GM19397 (cell line): ENCODE measurements at regions not wholly inside any gene's neighbourhood (a gene's known extent, or its start where the extent isn't known, plus 50 kb on each side); places are given as distances from the start of the nearest gene placed in this dataset.

ENCODE experiments used
- ATAC-seq: cut with Tn5 transposase; IDR thresholded peaks from one replicate; pipeline ENCODE4 v1.9.1; 2021; ENCODE audit warnings: mild to moderate bottlenecking, moderate library complexity; ENCODE audit not compliant: unreplicated experiment

DNA sequence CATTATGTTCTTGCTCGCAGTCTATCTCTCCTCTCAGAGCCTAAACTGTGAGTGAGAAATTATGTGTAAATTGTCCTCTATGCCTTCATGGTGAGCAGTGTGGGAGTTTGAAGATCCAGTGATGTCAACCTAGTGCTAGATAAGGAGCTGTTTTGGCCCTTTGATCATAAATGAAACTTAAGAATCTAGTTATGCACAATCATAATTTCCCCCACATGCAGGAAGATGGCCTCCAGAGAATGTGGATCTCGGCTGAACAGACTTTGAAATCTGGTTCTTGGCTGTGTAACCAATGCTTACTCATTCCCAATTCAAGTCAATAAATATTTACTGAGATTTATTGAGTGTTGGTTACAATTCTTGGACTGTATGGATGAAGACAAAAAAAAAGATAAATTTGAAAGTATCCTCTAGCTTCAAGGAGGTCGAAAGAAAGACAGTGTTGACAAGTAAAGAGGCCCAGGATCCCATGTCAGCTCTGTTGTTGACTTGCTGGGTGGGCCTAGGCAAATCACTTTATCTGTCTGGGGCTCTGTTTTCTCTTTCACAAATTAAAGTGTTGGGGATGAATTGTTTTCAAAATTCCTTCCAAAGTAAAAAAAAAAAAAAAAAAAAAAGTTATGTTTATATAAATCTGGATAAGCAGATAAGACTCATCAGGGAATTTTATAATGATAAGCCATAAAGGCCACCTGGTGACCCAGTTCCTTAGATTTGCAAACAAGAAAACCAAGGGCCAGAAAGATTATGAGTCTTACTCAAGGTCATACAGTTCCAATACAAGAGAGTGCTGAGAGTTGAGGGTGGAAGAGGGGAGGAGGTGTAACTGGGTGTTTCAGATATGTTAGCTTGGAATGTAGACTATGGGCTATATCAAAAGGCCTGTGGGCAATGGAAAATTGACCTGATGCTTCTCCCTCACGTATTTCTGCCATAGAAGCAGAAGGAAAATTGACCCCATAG lies 969.9 kb downstream of the KCNMA1 start:
- ATAC-seq: no peak

GRCh38 chr10:76666891-76667290 lies 970.7 kb downstream of the KCNMA1 start:
- ATAC-seq: no peak

- ATAC-seq: no peak
Measured at GRCh38 chr10:76665029-76665428, 972.6 kb downstream of the KCNMA1 start.

DNA sequence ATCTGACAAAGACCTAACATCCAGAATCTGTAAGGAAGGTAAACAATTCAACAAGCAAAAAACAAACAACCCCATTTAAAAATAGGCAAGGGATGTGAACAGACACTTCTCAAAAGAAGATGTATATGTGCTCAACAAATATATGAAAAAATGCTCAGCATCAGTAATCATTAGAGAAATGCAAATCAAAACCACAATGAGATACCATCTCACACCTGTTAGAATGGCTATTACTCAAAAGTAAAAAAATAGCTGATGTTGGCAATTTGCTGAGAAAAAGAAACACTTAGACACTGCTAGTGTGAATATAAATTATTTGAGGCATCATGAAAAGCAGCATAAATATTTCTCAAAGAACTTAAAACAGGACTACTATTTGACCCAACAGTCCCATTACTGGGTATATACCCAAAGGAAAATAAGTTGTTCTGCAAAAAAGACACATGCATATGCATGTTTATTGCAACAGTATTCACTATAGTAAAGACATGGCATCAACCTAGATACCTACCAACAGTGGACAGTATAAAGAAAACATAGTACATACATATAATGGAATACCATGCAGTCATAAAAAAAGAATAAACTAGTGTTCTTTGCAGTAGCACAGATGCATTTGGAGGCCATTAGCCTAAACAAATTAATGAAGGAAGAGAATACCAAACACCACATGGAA lies 980.1 kb downstream of the KCNMA1 start:
- ATAC-seq: no peak

GRCh38 chr10:76651154-76651553 lies 986.5 kb downstream of the KCNMA1 start:
- no peak for ATAC-seq

DNA sequence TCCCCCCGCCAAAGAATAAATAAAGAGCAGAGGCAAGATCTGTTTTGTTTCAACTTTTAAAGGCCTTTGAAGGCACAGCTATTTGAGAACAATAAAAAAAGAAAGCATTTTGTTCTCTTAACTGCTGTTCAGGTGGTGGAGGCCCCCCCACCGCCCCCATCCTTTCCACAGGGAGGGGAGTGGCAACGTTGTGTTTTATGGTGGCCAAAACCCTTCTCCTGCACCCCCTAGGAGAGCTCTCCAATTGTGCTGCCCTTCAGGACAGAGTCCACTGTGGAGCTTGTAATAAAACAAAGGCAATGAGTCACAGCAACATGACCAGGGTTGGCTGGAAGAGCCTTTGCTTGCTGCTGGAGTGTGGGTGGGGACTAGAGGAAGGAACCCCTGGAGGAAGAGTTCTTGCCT lies 987.9 kb downstream of the KCNMA1 start:
- ATAC-seq: no peak

GRCh38 chr10:76649254-76649653 lies 988.4 kb downstream of the KCNMA1 start:
- ATAC-seq: no peak

GRCh38 chr10:76647301-76647700 lies 990.3 kb downstream of the KCNMA1 start:
- ATAC-seq: no peak

- ATAC-seq: no peak
Measured at GRCh38 chr10:76645341-76645740, 992.3 kb downstream of the KCNMA1 start.

- no peak for ATAC-seq
Measured at GRCh38 chr10:76644476-76644875, 993.1 kb downstream of the KCNMA1 start.

- no peak for ATAC-seq
Measured at GRCh38 chr10:76643511-76643911, 994.1 kb downstream of the KCNMA1 start.

DNA sequence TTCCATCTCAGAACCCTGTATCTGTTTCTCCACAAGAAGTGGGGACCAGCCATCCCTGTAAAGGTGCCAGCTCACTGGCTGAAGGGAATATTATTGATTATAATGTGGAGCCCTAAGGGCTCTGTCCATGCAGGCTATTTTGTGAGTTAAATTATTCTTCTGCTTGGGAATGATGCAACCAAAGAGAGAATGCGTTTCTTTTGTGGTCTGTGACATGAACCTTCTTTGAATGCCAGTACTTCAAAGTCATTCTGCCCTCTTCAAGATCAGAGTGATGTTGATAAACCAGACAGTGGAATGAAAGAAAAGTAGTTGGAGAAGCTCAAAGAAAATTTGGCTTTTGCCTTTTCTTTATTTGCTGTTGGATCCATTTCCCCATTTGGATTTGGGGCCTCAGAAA lies 995.2 kb downstream of the KCNMA1 start:
- no peak for ATAC-seq

GRCh38 chr10:76641215-76641614 lies 996.4 kb downstream of the KCNMA1 start:
- ATAC-seq: no peak

DNA sequence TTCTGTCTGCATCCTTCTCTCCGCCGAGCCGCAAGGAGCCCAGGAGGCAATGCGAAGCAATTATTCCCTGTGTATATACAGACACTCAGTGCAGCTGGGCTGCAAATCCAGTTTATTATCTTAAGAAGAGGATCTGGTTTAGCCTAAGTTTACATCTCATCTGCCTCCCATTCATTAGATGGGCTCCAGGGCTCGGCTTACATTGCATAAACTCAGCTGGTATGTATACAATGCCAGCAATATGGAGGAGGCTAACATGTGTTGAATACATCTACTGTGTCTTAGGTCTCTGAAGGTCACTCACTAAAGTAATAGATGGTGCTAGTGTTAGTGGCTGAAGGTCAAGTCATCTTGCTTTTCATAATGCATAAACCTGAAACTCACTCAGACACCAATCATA lies 996.8 kb downstream of the KCNMA1 start:
- no peak for ATAC-seq

GRCh38 chr10:76632767-76633051 lies 1004.9 kb downstream of the KCNMA1 start:
- no peak for ATAC-seq

GRCh38 chr10:76631884-76632766 lies 1005.5 kb downstream of the KCNMA1 start:
- no peak for ATAC-seq

DNA sequence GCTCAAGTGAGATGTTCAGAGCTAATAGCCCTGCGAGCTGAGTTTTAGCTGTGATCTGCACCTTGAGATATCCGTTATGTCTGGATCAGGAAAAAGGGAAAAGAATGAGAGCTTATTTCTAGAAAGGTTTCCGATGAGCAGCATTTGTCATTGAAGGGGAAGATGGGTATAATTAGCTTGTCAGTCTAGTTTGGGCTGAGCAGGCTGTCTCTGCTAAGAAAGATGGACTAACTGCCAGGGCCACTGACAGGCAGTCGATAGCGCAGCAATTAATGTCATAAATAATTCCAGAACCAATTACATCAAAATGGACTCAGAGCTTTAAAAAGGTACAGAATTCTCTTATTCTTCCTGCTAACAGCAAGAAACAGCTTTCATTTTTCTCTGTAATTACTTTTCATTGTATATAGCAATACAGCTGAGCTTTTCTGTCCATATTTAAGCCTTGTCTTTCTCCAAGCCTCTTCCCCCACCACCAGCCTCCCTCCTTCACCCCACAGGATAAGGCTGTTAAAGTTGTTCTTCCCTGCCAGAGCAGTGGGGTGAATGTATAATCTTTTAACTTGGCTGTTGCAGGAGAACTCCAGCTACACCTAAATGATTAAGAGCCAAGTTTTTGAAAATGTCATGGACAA lies 1006.5 kb downstream of the KCNMA1 start:
- no peak for ATAC-seq

DNA sequence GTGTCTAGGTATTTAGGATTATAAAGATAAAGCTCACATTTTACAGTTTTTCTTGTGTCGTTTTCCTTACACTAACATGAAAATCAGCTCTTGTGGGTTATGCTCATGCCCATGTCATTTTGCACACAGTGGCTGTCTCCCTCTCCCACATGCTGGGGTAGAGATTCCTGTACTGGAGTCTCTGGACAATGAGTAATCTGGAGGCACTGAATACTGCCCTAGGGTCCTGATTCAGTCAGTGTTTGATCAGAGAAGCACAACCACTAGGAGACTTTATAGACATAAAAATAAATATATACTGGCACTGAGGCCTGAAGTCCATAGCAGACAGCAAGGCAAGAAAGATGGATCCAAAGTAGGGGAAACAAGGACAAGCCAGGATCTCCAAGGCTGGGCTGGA lies 1008.8 kb downstream of the KCNMA1 start:
- no peak for ATAC-seq

GRCh38 chr10:76626386-76626785 lies 1011.2 kb downstream of the KCNMA1 start:
- no peak for ATAC-seq

DNA sequence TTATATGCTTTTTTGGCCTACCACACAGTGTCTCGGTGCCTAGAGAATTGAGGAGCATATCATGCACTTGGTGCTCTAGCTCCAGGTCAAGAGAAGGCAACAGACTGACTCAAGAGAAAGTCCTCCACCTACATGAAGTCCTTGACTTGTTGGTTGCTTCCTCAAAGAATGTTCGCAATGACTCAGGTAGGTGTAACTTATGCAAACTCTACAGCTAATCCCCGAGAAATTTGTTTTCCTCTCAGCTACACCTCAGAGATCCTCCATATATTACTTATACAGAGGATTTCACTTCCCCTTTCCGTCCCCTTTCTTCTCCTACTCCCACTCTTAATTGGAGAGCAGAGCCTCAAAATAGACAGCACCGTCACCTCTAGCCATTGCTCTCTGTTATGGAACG lies 1013.1 kb downstream of the KCNMA1 start:
- peak; percentile 52 for ATAC-seq
